Endothelial cell of umbilical vein (primary cell): ENCODE measurements at regions not wholly inside any gene's neighbourhood (a gene's known extent, or its start where the extent isn't known, plus 50 kb on each side); places are given as distances from the start of the nearest gene placed in this dataset.

Source experiments
- BruUV-seq: library from RNA; stranded (reverse); fragments of 400-500 nt; replicated peaks from 2 replicates; lab custom pipeline; 2021; lab: Mats Ljungman, UMichigan
- CTCF ChIA-PET: fragments of 300-600, 350-600 bp; sonication (Branson Sonifier 250); formaldehyde crosslinking; loops from one replicate; lab custom pipeline; 2021; ENCODE audit warnings: antibody characterized with exemption, inconsistent platforms; lab: Charles Lee
- POLR2A ChIA-PET: fragments of 300-600, 350-600 bp; sonication (Branson Sonifier 250); formaldehyde crosslinking; loops from one replicate; lab custom pipeline; 2021; ENCODE audit warnings: antibody characterized with exemption, inconsistent platforms; lab: Charles Lee
- DNase-seq: peaks from one replicate; pipeline ENCODE4 v3.0.0-alpha.2; 2011; ENCODE audit warnings: low read depth, low spot score
- FAIRE-seq: peaks from 2 replicates; lab custom pipeline; 2011; peaks lifted over from hg19 to GRCh38; lab: Jason Lieb, UNC
- H2AFZ ChIP-seq: 2 replicates; pipeline ENCODE4 v1.6.0; 2012; ENCODE audit warnings: low read depth, low read length, control low read depth, inconsistent platforms
- H3K27ac ChIP-seq: 2 replicates; pipeline ENCODE4 v1.5.1; 2011; ENCODE audit warnings: low read depth, mild to moderate bottlenecking, control low read depth, low read length, moderate library complexity; ENCODE audit not compliant: insufficient read depth
- H3K27me3 ChIP-seq, 2 experiments: 2 replicates each; pipeline versions ENCODE4 v1.6.0 to v1.6.1; 2011; ENCODE audit warnings: low read length in 2 of 2, mixed read lengths in 1 of 2; ENCODE audit not compliant: control insufficient read depth in 2 of 2, insufficient read depth in 2 of 2
- H3K36me3 ChIP-seq, 2 experiments: 2 replicates in 1 of 2; 3 replicates in 1 of 2; pipeline ENCODE4 v1.5.1; 2011; ENCODE audit warnings: low read length in 2 of 2, mild to moderate bottlenecking in 1 of 2, moderate library complexity in 1 of 2; ENCODE audit not compliant: control insufficient read depth in 2 of 2, insufficient read depth in 2 of 2; ENCODE audit errors: extremely low read depth in 1 of 2
- H3K4me1 ChIP-seq: 3 replicates; pipeline ENCODE4 v1.5.1; 2011; ENCODE audit warnings: mild to moderate bottlenecking, low read length; ENCODE audit not compliant: control insufficient read depth, insufficient read depth; ENCODE audit errors: extremely low read depth
- H3K4me2 ChIP-seq: 2 replicates; pipeline ENCODE4 v1.6.1; 2011; ENCODE audit warnings: low read length, control low read depth, mixed read lengths; ENCODE audit not compliant: insufficient read depth
- H3K4me3 ChIP-seq, 3 experiments: fragments of 200-600 bp in 1 of 3; sonication (generic), shearing (Covaris generic) in 1 of 3; replicated peaks in 1 of 3; 2 replicates each; pipeline ENCODE4 v1.5.1; 2011 to 2016; ENCODE audit warnings: control low read depth in 3 of 3, low read length in 3 of 3, mild to moderate bottlenecking in 2 of 3, inconsistent platforms in 1 of 3, low read depth in 1 of 3, moderate library complexity in 1 of 3; ENCODE audit not compliant: insufficient read depth in 1 of 3
- H3K79me2 ChIP-seq: 2 replicates; pipeline ENCODE4 v1.6.0; 2012; ENCODE audit warnings: low read length, inconsistent platforms; ENCODE audit not compliant: control insufficient read depth, insufficient read depth
- H3K9ac ChIP-seq: replicated peaks from 2 replicates; pipeline ENCODE3; 2011; ENCODE audit warnings: low read length, control low read depth; ENCODE audit not compliant: insufficient read depth; ENCODE audit errors: extremely low read depth
- H3K9me1 ChIP-seq: replicated peaks from 3 replicates; pipeline ENCODE4 v1.6.0; 2011; ENCODE audit warnings: mild to moderate bottlenecking, low read length; ENCODE audit not compliant: control insufficient read depth, insufficient read depth; ENCODE audit errors: extremely low read depth
- H3K9me3 ChIP-seq: replicated peaks from 2 replicates; pipeline ENCODE4 v1.5.1; 2012; ENCODE audit warnings: low read length, inconsistent platforms; ENCODE audit not compliant: control insufficient read depth, insufficient read depth
- H4K20me1 ChIP-seq: replicated peaks from 2 replicates; pipeline ENCODE3; 2011; ENCODE audit warnings: mild to moderate bottlenecking, low read length; ENCODE audit not compliant: control insufficient read depth, insufficient read depth; ENCODE audit errors: extremely low read depth
- CTCF ChIP-seq, 2 donors: IDR thresholded peaks; 1 replicate in 1 of 2; 2 replicates in 1 of 2; pipeline ENCODE4 v1.5.1; 2011; ENCODE audit warnings: low read length in 2 of 2, mild to moderate bottlenecking in 2 of 2, moderate library complexity in 2 of 2, control low read depth in 1 of 2, inconsistent platforms in 1 of 2, low read depth in 1 of 2; ENCODE audit not compliant: insufficient read depth in 1 of 2; ENCODE audit errors: extremely low read depth in 1 of 2
- EZH2 ChIP-seq: IDR thresholded peaks from 2 replicates; pipeline ENCODE4 v1.6.1; 2012; ENCODE audit warnings: borderline replicate concordance, low read depth, mild to moderate bottlenecking, moderate library complexity, low read length, inconsistent platforms; ENCODE audit not compliant: severe bottlenecking
- FOS ChIP-seq: IDR thresholded peaks from 2 replicates; pipeline ENCODE4 v1.6.1; 2011; ENCODE audit warnings: mild to moderate bottlenecking, low read length, moderate library complexity, borderline replicate concordance; ENCODE audit not compliant: insufficient read depth
- GATA2 ChIP-seq: IDR thresholded peaks from 2 replicates; pipeline ENCODE4 v1.7.0; 2011; ENCODE audit warnings: low read depth, mild to moderate bottlenecking, moderate library complexity, mixed read lengths, low read length; ENCODE audit not compliant: insufficient read length, insufficient read depth
- JUN ChIP-seq: IDR thresholded peaks from 2 replicates; pipeline ENCODE4 v1.6.1; 2011; ENCODE audit warnings: borderline replicate concordance, low read depth; ENCODE audit not compliant: insufficient read length, insufficient read depth
- MAX ChIP-seq: IDR thresholded peaks from 2 replicates; pipeline ENCODE4 v1.6.1; 2011; ENCODE audit not compliant: insufficient read depth, insufficient read length
- MYC ChIP-seq: IDR thresholded peaks from one replicate; pipeline ENCODE4 v1.6.1; 2011; ENCODE audit warnings: mild to moderate bottlenecking, low read depth, low read length
- POLR2A ChIP-seq: IDR thresholded peaks from 2 replicates; pipeline ENCODE4 v1.6.1; 2012; ENCODE audit warnings: low read depth, mild to moderate bottlenecking, control low read depth, low read length
- POLR2AphosphoS5 ChIP-seq: IDR thresholded peaks from 2 replicates; pipeline ENCODE4 v1.6.1; 2012; ENCODE audit warnings: low read depth, mild to moderate bottlenecking, control low read depth, low read length, moderate library complexity; ENCODE audit not compliant: insufficient read depth
- dilution Hi-C: fragments of 300-500 bp; cut with MboI; formaldehyde crosslinking; loops from one replicate; pipeline ENCODE4 v1.15.0; 2019; ENCODE audit warnings: low sequenced_read_pairs; ENCODE audit not compliant: extremely low pct_ligation_motif_present
- intact Hi-C: fragments of 100-400 bp; cut with micrococcal nuclease; formaldehyde crosslinking; loops from one replicate; pipeline ENCODE4 v1.10.0; 2022

- no peaks in the 10 kb centered on the region for H3K79me2 ChIP-seq
- H2AFZ ChIP-seq, result no peak overlapping the region
- DNase-seq (no peak), FAIRE-seq (no peak)
- H3K36me3 ChIP-seq, result no peaks in the 10 kb centered on the region
- no peak overlapping the region for H3K9ac ChIP-seq
- intact Hi-C loops, result no loop called here
- no TSS peak for BruUV-seq
- ChIA-PET CTCF (no interaction called here), POLR2A (no interaction called here)
- H3K9me1 ChIP-seq, result no peaks in the 10 kb centered on the region
- no peaks in the 10 kb centered on the region for H3K9me3 ChIP-seq
- no peaks in the 10 kb centered on the region for H3K27me3 ChIP-seq
- dilution Hi-C loops, result no loop called here
- H3K27ac ChIP-seq, result no peak overlapping the region
- no peaks in the 10 kb centered on the region for H4K20me1 ChIP-seq
- H3K4me2 ChIP-seq, result no peak overlapping the region
- no peak for TF ChIP-seq MYC
- no peak for TF ChIP-seq POLR2AphosphoS5
- TF ChIP-seq FOS, result no peak
- no peak for TF ChIP-seq CTCF (IDR thresholded peaks at IDR 0.05; ENCODE audit: extremely low read depth in 1 of 2, insufficient read depth in 1 of 2, low read depth in 1 of 2, low read length in 2 of 2)
- no peak for TF ChIP-seq GATA2
- no peak for TF ChIP-seq JUN
- TF ChIP-seq EZH2, result no peak
- no peak for TF ChIP-seq MAX
- no peak for TF ChIP-seq POLR2A
- H3K4me1 ChIP-seq, result no peaks in the 10 kb centered on the region
- H3K4me3 ChIP-seq, result no peak overlapping the region
Observed at GRCh38 chr4:187416216-187416615, 579.4 kb upstream of the ZFP42 start.
